Endothelial cell (in vitro differentiated cells): ENCODE measurements at regions not wholly inside any gene's neighbourhood (a gene's known extent, or its start where the extent isn't known, plus 50 kb on each side); places are given as distances from the start of the nearest gene placed in this dataset.
"Not testable (repeated sequence)": the region's sequence is repeated elsewhere in the genome, so short reads cannot be mapped to it uniquely, and the experiment has no call there.

Experiments
- DNase-seq: peaks from one replicate; pipeline ENCODE4 v3.0.0; 2021; ENCODE audit warnings: low spot score
- H3K27ac Mint-ChIP-seq: one replicate; pipeline ENCODE4 v1.8.0; 2021; ENCODE audit warnings: mixed read lengths, inconsistent platforms; ENCODE audit not compliant: unreplicated experiment
- H3K27me3 Mint-ChIP-seq: one replicate; pipeline ENCODE4 v1.8.0; 2021; ENCODE audit warnings: mild to moderate bottlenecking, moderate library complexity, mixed read lengths, inconsistent platforms; ENCODE audit not compliant: unreplicated experiment
- H3K36me3 Mint-ChIP-seq: one replicate; pipeline ENCODE4 v1.8.0; 2021; ENCODE audit warnings: mild to moderate bottlenecking, low read depth, mixed read lengths, inconsistent platforms; ENCODE audit not compliant: unreplicated experiment
- H3K4me1 Mint-ChIP-seq: one replicate; pipeline ENCODE4 v1.8.0; 2021; ENCODE audit warnings: mild to moderate bottlenecking, mixed read lengths, inconsistent platforms; ENCODE audit not compliant: unreplicated experiment
- H3K4me3 Mint-ChIP-seq: one replicate; pipeline ENCODE4 v1.8.0; 2021; ENCODE audit warnings: mild to moderate bottlenecking, mixed read lengths, inconsistent platforms; ENCODE audit not compliant: unreplicated experiment
- H3K9me3 Mint-ChIP-seq: one replicate; pipeline ENCODE4 v1.8.0; 2021; ENCODE audit warnings: mixed read lengths, inconsistent platforms; ENCODE audit not compliant: unreplicated experiment
- CTCF ChIP-seq: fragments of 200-600 bp; sonication (generic); IDR thresholded peaks from one replicate; pipeline ENCODE4 v1.5.0; 2021; ENCODE audit warnings: antibody characterized with exemption; ENCODE audit not compliant: unreplicated experiment

GRCh38 chr5:32909207-32909606 is 198.1 kb downstream of the NPR3 start:
- no peak for DNase-seq
- Mint-ChIP-seq H3K4me3 (no peak overlapping the region), H3K27ac (no peak overlapping the region), H3K27me3 (no peaks in the 10 kb centered on the region), H3K4me1 (no peaks in the 10 kb centered on the region), H3K36me3 (no peaks in the 10 kb centered on the region), H3K9me3 (no peaks in the 10 kb centered on the region)
- no peak for TF ChIP-seq CTCF

GRCh38 chr5:32916648-32917047 is 205.5 kb downstream of the NPR3 start:
- no peak overlapping the region for H3K27ac Mint-ChIP-seq
- H3K36me3 Mint-ChIP-seq: no peaks in the 10 kb centered on the region
- no peaks in the 10 kb centered on the region for H3K9me3 Mint-ChIP-seq
- H3K27me3 Mint-ChIP-seq: no peaks in the 10 kb centered on the region
- DNase-seq: no peak
- H3K4me3 Mint-ChIP-seq: no peak overlapping the region
- no peaks in the 10 kb centered on the region for H3K4me1 Mint-ChIP-seq
- no peak for TF ChIP-seq CTCF

- H3K4me3 Mint-ChIP-seq: no peak overlapping the region
- H3K9me3 Mint-ChIP-seq: no peaks in the 10 kb centered on the region
- no peaks in the 10 kb centered on the region for H3K36me3 Mint-ChIP-seq
- H3K27me3 Mint-ChIP-seq: no peaks in the 10 kb centered on the region
- H3K27ac Mint-ChIP-seq: no peak overlapping the region
- no peak for TF ChIP-seq CTCF
- H3K4me1 Mint-ChIP-seq: no peaks in the 10 kb centered on the region
- no peak for DNase-seq
Measured at GRCh38 chr5:32928761-32929160, 217.6 kb downstream of the NPR3 start.

GRCh38 chr5:32931438-32931837 is 220.3 kb downstream of the NPR3 start:
- H3K4me3 Mint-ChIP-seq, H3K4me1 Mint-ChIP-seq, H3K27me3 Mint-ChIP-seq, H3K27ac Mint-ChIP-seq, DNase-seq, H3K36me3 Mint-ChIP-seq, H3K9me3 Mint-ChIP-seq: not testable (repeated sequence)

GRCh38 chr5:32932241-32932935 is 221.3 kb downstream of the NPR3 start:
- no peaks in the 10 kb centered on the region for H3K27me3 Mint-ChIP-seq
- no peak for DNase-seq
- H3K9me3 Mint-ChIP-seq: peaks cover 3% of the 10 kb centered on the region
- TF ChIP-seq CTCF: no peak
- H3K4me1 Mint-ChIP-seq: no peaks in the 10 kb centered on the region
- H3K36me3 Mint-ChIP-seq: no peaks in the 10 kb centered on the region
- H3K4me3 Mint-ChIP-seq: no peak overlapping the region
- no peak overlapping the region for H3K27ac Mint-ChIP-seq
